HL-60 (cell line): ENCODE measurements at regions not wholly inside any gene's neighbourhood (a gene's known extent, or its start where the extent isn't known, plus 50 kb on each side); places are given as distances from the start of the nearest gene placed in this dataset.

Source experiments
- DNase-seq, 2 experiments: peaks; one replicate each; pipeline ENCODE4 v3.0.0-alpha.2; 2010 to 2020; ENCODE audit warnings: low read depth in 1 of 2, low spot score in 1 of 2
- H3K27ac ChIP-seq: fragments of 250-450 bp; sonication (Bioruptor Pico); replicated peaks from 2 replicates; pipeline ENCODE4 v1.5.1; 2020; ENCODE audit warnings: mild to moderate bottlenecking, moderate library complexity
- H3K27me3 ChIP-seq: fragments of 250-450 bp; sonication (Bioruptor Pico); 2 replicates; pipeline ENCODE4 v1.5.1; 2021; ENCODE audit warnings: mild to moderate bottlenecking, moderate library complexity; ENCODE audit not compliant: insufficient read depth, poor library complexity, severe bottlenecking
- H3K4me3 ChIP-seq: replicated peaks from 2 replicates; pipeline ENCODE4 v1.5.1; 2011; ENCODE audit warnings: mild to moderate bottlenecking, control low read depth, low read length; ENCODE audit not compliant: insufficient read depth
- CTCF ChIP-seq: IDR thresholded peaks from one replicate; pipeline ENCODE4 v1.5.1; 2011; ENCODE audit warnings: low read length, control low read depth, inconsistent platforms; ENCODE audit not compliant: insufficient read depth
- GABPA ChIP-seq: IDR thresholded peaks from 2 replicates; pipeline ENCODE4 v1.6.1; 2012; ENCODE audit warnings: low read depth
- POLR2AphosphoS5 ChIP-seq: IDR thresholded peaks from 2 replicates; pipeline ENCODE4 v1.6.1; 2012; ENCODE audit warnings: low read depth
- REST ChIP-seq: IDR thresholded peaks from 2 replicates; pipeline ENCODE4 v1.6.1; 2012; ENCODE audit warnings: low read depth; ENCODE audit not compliant: insufficient replicate concordance
- SPI1 ChIP-seq: IDR thresholded peaks from 2 replicates; pipeline ENCODE4 v1.6.1; 2012; ENCODE audit warnings: low read depth, mild to moderate bottlenecking, borderline replicate concordance

DNA sequence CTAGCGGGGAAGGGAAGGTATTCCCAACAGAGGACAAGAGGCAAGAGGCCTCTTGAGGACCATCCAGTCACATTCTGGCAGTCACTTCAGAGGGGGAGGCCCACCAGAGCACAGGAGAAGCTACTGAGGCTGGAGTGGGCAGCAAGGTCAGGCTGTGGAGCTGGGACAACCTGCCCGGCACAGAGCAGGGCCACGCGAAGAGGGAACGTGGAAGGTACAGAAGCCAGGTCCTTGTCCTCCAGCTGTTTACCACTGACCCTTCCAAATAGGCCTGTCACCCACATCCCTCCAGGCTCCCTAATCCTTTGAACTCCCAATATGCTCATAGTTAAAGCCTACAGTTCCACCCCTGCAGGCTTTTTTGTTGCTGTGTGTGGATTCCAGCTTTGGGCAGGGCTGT, 76.9 kb downstream of the IGLL1 start:
- no peak overlapping the region for H3K4me3 ChIP-seq
- no peak for DNase-seq
- TF ChIP-seq REST (no peak), POLR2AphosphoS5 (no peak), SPI1 (no peak), GABPA (no peak), CTCF (no peak)
- H3K27me3 ChIP-seq: no peaks in the 10 kb centered on the region
- H3K27ac ChIP-seq: no peak overlapping the region

GRCh38 chr22:23501708-23502107, 78.4 kb downstream of the IGLL1 start:
- no peak for DNase-seq
- Histone ChIP-seq H3K4me3 (no peak overlapping the region), H3K27ac (no peak overlapping the region), H3K27me3 (no peaks in the 10 kb centered on the region)
- TF ChIP-seq POLR2AphosphoS5 (no peak), REST (no peak), GABPA (no peak), SPI1 (no peak), CTCF (no peak)

GRCh38 chr22:23501261-23501619, 78.8 kb downstream of the IGLL1 start:
- Histone ChIP-seq H3K4me3 (no peak overlapping the region), H3K27me3 (no peaks in the 10 kb centered on the region), H3K27ac (no peak overlapping the region)
- no peak for TF ChIP-seq GABPA
- no peak for TF ChIP-seq REST
- TF ChIP-seq SPI1: no peak
- no peak for TF ChIP-seq POLR2AphosphoS5
- TF ChIP-seq CTCF: no peak
- no peak for DNase-seq
